ENCODE measurements at regions not wholly inside any gene's neighbourhood (a gene's known extent, or its start where the extent isn't known, plus 50 kb on each side); places are given as distances from the start of the nearest gene placed in this dataset.

DNA sequence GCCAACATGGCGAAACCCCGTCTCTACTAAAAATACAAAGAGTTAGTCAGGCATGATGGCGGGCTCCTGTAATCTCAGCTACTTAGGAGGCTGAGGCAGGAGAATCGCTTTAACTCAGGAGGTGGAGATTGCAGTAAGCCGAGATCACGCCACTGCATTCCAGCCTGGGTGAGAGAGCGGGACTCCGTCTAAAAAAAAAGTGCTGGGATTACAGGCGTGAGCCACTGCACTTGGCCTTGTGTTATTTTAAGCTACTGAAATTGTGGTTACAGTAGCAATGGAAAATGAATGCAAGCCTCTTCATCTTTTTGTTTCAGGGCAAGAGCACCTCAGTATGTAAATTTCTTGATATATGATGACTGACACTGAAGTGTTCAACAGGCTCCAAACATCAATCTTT lies 106.4 kb upstream of the IMMP2L start:
- ChIA-PET CTCF (no interaction called here), POLR2A (ENCODE audit: unreplicated experiment) (no interaction called here)
- TF ChIP-seq, protein P1, sequence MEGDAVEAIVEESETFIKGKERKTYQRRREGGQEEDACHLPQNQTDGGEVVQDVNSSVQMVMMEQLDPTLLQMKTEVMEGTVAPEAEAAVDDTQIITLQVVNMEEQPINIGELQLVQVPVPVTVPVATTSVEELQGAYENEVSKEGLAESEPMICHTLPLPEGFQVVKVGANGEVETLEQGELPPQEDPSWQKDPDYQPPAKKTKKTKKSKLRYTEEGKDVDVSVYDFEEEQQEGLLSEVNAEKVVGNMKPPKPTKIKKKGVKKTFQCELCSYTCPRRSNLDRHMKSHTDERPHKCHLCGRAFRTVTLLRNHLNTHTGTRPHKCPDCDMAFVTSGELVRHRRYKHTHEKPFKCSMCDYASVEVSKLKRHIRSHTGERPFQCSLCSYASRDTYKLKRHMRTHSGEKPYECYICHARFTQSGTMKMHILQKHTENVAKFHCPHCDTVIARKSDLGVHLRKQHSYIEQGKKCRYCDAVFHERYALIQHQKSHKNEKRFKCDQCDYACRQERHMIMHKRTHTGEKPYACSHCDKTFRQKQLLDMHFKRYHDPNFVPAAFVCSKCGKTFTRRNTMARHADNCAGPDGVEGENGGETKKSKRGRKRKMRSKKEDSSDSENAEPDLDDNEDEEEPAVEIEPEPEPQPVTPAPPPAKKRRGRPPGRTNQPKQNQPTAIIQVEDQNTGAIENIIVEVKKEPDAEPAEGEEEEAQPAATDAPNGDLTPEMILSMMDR (conservative IDR thresholded peaks at IDR 0.05): no peak
- TF ChIP-seq EZH2 (IDR thresholded peaks at IDR 0.05; ENCODE audit: low read depth): no peak
- BruUV-seq (replicated peaks): no TSS peak
- H3K27ac ChIP-seq: no peak overlapping the region
- no peaks in the 10 kb centered on the region for H3K27me3 ChIP-seq (ENCODE audit: insufficient read depth, low read depth)
- no peaks in the 10 kb centered on the region for H3K36me3 ChIP-seq (ENCODE audit: low read depth)
- no peak overlapping the region for H3K4me3 ChIP-seq
- no peaks in the 10 kb centered on the region for H3K9me3 ChIP-seq (ENCODE audit: insufficient read depth, low read depth)
- intact Hi-C loops (cut with micrococcal nuclease; ENCODE audit: unreplicated experiment): no loop called here
- H3K9me2 ChIP-seq (ENCODE audit: insufficient read depth): no peaks in the 10 kb centered on the region
- no peaks in the 10 kb centered on the region for H3K4me1 ChIP-seq (replicated peaks; ENCODE audit: insufficient read depth)
- no peaks in the 10 kb centered on the region for H4K20me1 ChIP-seq (ENCODE audit: insufficient read depth)
- no peaks in the 10 kb centered on the region for H3F3A ChIP-seq (ENCODE audit: insufficient read depth, low read depth)
- no peaks in the 10 kb centered on the region for H3K79me2 ChIP-seq (ENCODE audit: low read depth)
- no peak for DNase-seq
- no peak overlapping the region for H2AFZ ChIP-seq
- H3K4me2 ChIP-seq: no peak overlapping the region

DNA sequence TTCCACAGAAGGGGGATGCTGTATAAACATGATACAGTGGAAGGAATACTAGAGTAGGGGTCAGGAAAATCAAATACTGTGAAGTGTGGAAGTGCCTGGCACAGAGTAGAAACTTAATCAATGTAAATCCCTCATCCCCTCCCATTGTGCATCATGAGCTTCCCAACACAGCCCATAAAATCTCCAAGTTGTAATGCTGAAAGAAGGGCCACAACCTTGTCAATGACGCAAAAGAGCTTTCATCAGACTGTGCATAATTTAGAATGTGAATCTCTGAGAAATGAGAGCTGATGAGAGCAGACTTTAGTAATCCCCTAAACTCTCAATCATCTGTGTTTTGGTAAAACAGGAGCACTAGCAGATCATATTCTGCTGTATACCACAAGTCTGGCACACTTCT lies 105.2 kb upstream of the IMMP2L start:
- BruUV-seq (replicated peaks): no TSS peak
- H3F3A ChIP-seq (ENCODE audit: insufficient read depth, low read depth): no peaks in the 10 kb centered on the region
- H4K20me1 ChIP-seq (ENCODE audit: insufficient read depth): no peaks in the 10 kb centered on the region
- TF ChIP-seq, protein P1 (conservative IDR thresholded peaks at IDR 0.05): no peak
- TF ChIP-seq EZH2 (IDR thresholded peaks at IDR 0.05; ENCODE audit: low read depth): no peak
- no peak overlapping the region for H3K4me3 ChIP-seq
- no peaks in the 10 kb centered on the region for H3K27me3 ChIP-seq (ENCODE audit: insufficient read depth, low read depth)
- ChIA-PET POLR2A (ENCODE audit: unreplicated experiment) (no interaction called here), CTCF (no interaction called here)
- DNase-seq: no peak
- no peaks in the 10 kb centered on the region for H3K9me3 ChIP-seq (ENCODE audit: insufficient read depth, low read depth)
- no peak overlapping the region for H3K27ac ChIP-seq
- no peaks in the 10 kb centered on the region for H3K79me2 ChIP-seq (ENCODE audit: low read depth)
- no peaks in the 10 kb centered on the region for H3K4me1 ChIP-seq (replicated peaks; ENCODE audit: insufficient read depth)
- no peak overlapping the region for H2AFZ ChIP-seq
- H3K4me2 ChIP-seq: no peak overlapping the region
- intact Hi-C loops (cut with micrococcal nuclease; ENCODE audit: unreplicated experiment): no loop called here
- H3K36me3 ChIP-seq (ENCODE audit: low read depth): no peaks in the 10 kb centered on the region
- H3K9me2 ChIP-seq (ENCODE audit: insufficient read depth): no peaks in the 10 kb centered on the region

DNA sequence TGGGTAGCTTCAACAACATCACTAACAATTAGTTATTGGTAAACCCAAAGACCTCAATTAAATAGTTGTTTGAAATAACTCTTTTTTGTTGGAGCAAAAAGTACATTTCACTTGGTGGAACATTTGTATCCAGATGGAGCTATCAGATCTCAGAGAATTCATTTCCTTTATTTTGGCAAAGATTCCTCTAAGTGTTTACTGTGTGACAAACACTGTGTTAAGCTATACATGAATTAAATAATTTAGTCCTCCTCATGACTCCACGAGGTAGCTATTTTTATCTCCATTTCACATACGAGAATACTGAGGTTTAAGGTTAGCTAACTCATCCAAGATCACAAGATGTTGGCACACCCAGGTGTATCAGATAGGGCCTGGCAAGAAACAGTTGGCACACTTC lies 104.0 kb upstream of the IMMP2L start:
- BruUV-seq (replicated peaks): no TSS peak
- DNase-seq: no peak
- POLR2A ChIA-PET (ENCODE audit: unreplicated experiment): interaction anchor here (0.6 kb wide), 1 partner anchor 9 kb away, joined by 3 read pairs; no protein-coding TSS in a partner anchor

More for the DNA sequence above, 104.0 kb upstream of the IMMP2L start:
- H3K4me2 ChIP-seq: no peak overlapping the region
- TF ChIP-seq EZH2 (IDR thresholded peaks at IDR 0.05; ENCODE audit: low read depth): no peak
- TF ChIP-seq, protein P1 (conservative IDR thresholded peaks at IDR 0.05): no peak
- intact Hi-C loops (cut with micrococcal nuclease; ENCODE audit: unreplicated experiment): no loop called here
- H3K9me2 ChIP-seq (ENCODE audit: insufficient read depth): no peaks in the 10 kb centered on the region
- no peaks in the 10 kb centered on the region for H3K79me2 ChIP-seq (ENCODE audit: low read depth)
- no peak overlapping the region for H3K4me3 ChIP-seq
- no peaks in the 10 kb centered on the region for H3K27me3 ChIP-seq (ENCODE audit: insufficient read depth, low read depth)
- no peaks in the 10 kb centered on the region for H3F3A ChIP-seq (ENCODE audit: insufficient read depth, low read depth)
- no peaks in the 10 kb centered on the region for H4K20me1 ChIP-seq (ENCODE audit: insufficient read depth)
- no peak overlapping the region for H3K27ac ChIP-seq
- CTCF ChIA-PET: no interaction called here
- no peaks in the 10 kb centered on the region for H3K36me3 ChIP-seq (ENCODE audit: low read depth)
- no peaks in the 10 kb centered on the region; the same call in 1 of the 2 replicates for H3K9me3 ChIP-seq (ENCODE audit: insufficient read depth, low read depth)
- no peaks in the 10 kb centered on the region for H3K4me1 ChIP-seq (replicated peaks; ENCODE audit: insufficient read depth)
- no peak overlapping the region for H2AFZ ChIP-seq

Measured in PC-9 (cell line).